Subcutaneous abdominal adipose tissue (tissue), 5 donors: ENCODE measurements at regions not wholly inside any gene's neighbourhood (a gene's known extent, or its start where the extent isn't known, plus 50 kb on each side); places are given as distances from the start of the nearest gene placed in this dataset.

Experiments
- H3K27ac ChIP-seq: one replicate; pipeline ENCODE4 v1.7.0; 2013; ENCODE audit warnings: low read depth, mild to moderate bottlenecking, inconsistent platforms, low read length, moderate library complexity
- H3K27me3 ChIP-seq, 5 donors: one replicate each; pipeline ENCODE4 v1.7.0; 2013; ENCODE audit warnings: low read length in 5 of 5, inconsistent platforms in 1 of 5; ENCODE audit not compliant: control insufficient read depth in 5 of 5, insufficient read depth in 4 of 5
- H3K36me3 ChIP-seq, 5 donors: one replicate each; pipeline ENCODE4 v1.7.0; 2013; ENCODE audit warnings: low read length in 5 of 5; ENCODE audit not compliant: control insufficient read depth in 5 of 5, insufficient read depth in 5 of 5
- H3K4me1 ChIP-seq, 5 donors: one replicate each; pipeline ENCODE4 v1.7.0; 2013; ENCODE audit warnings: low read length in 5 of 5, mild to moderate bottlenecking in 3 of 5, moderate library complexity in 1 of 5; ENCODE audit not compliant: control insufficient read depth in 5 of 5, insufficient read depth in 5 of 5
- H3K4me3 ChIP-seq, 5 donors: one replicate each; pipeline ENCODE4 v1.7.0; 2013; ENCODE audit warnings: low read length in 5 of 5, low read depth in 1 of 5
- H3K9ac ChIP-seq, 5 donors: one replicate each; pipeline ENCODE4 v1.7.0; 2013; ENCODE audit warnings: low read length in 5 of 5, mild to moderate bottlenecking in 4 of 5, moderate library complexity in 3 of 5
- H3K9me3 ChIP-seq, 5 donors: one replicate each; pipeline ENCODE4 v1.7.0; 2013; ENCODE audit warnings: low read length in 5 of 5; ENCODE audit not compliant: control insufficient read depth in 5 of 5
- donor health status: healthy.
- donor health status: healthy.
- donor health status: healthy.
- donor health status: healthy.
- donor health status: healthy.

DNA sequence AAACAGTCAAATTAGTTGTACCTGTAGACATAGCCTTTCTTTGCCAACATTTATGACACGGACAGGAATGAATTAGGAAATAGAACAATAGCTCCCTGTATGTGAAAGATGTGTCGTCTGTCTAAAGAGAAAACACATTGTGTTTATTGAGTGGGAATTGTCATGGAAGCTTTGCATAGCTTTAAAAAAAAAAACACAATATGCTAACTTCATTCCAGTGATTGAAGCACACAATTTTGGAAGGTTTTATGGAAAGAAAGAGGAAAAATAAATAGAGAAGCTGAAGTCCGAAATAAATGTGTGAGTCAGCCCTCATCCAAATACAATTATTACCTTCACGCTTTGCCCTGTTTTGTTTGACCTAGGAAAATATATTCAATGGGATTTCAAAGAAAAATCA, 1095.7 kb downstream of the TSN start:
- no peak overlapping the region for H3K9ac ChIP-seq
- no peaks in the 10 kb centered on the region for H3K4me1 ChIP-seq
- no peaks in the 10 kb centered on the region for H3K27me3 ChIP-seq
- H3K9me3 ChIP-seq: no peaks in the 10 kb centered on the region
- no peaks in the 10 kb centered on the region for H3K36me3 ChIP-seq
- H3K4me3 ChIP-seq: no peak overlapping the region
- no peak overlapping the region for H3K27ac ChIP-seq

DNA sequence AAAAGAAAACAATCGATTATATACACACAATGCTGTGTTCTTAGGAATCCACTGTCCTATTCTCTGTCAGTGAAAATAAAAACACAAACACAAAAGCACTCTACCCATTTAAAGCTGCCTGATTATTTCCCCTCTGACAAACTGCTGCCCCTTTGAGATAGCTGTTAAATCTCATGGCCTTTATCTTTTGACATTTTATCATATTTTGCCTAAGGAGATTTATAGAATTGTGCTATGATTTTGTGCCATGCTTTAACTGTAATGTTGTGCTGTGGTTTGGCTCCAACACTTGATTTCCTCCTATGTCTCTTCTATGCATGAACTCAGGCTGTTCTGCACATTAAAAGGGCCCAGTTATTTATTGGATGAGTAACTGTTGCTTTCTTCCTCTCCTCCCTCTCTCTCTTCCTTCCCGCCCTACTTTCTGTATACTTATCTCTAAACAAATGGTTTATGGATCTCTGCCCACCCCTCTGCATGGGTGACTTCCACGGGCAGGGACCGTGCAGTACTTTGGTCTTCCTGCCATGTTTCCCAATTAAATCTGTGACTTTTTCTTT, 1096.6 kb downstream of the TSN start:
- Histone ChIP-seq H3K4me1 (no peaks in the 10 kb centered on the region), H3K36me3 (no peaks in the 10 kb centered on the region), H3K9ac (no peak overlapping the region), H3K27me3 (no peaks in the 10 kb centered on the region), H3K4me3 (no peak overlapping the region), H3K27ac (no peak overlapping the region), H3K9me3 (no peaks in the 10 kb centered on the region)

DNA sequence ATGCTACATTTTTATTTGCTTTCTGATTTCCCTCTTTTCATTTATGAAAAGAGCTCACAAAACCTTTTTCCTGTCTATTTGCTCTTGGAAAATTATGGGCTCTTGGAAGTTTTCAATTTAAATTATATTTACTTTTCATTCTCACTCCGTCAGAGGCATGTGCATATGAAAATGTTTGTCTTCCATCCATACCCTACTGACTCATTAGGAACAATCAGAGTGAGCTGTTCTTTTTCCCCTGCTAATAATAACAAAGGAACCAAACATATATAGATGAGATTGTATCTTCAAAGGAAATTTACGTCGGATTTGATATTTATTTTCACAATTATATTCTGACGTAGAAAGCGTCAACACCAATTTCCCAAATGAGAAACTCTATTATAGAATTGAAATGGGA, 1101.2 kb downstream of the TSN start:
- peaks cover 0 to 4% (median 0%) of the 10 kb centered on the region in 5 donors for H3K9me3 ChIP-seq
- peaks cover 0 to 2% (median 0%) of the 10 kb centered on the region in 5 donors for H3K36me3 ChIP-seq
- peaks cover 0 to 4% (median 0%) of the 10 kb centered on the region in 5 donors for H3K4me1 ChIP-seq
- no peak overlapping the region for H3K27ac ChIP-seq
- no peak overlapping the region for H3K4me3 ChIP-seq
- no peak overlapping the region for H3K9ac ChIP-seq
- H3K27me3 ChIP-seq: no peaks in the 10 kb centered on the region

DNA sequence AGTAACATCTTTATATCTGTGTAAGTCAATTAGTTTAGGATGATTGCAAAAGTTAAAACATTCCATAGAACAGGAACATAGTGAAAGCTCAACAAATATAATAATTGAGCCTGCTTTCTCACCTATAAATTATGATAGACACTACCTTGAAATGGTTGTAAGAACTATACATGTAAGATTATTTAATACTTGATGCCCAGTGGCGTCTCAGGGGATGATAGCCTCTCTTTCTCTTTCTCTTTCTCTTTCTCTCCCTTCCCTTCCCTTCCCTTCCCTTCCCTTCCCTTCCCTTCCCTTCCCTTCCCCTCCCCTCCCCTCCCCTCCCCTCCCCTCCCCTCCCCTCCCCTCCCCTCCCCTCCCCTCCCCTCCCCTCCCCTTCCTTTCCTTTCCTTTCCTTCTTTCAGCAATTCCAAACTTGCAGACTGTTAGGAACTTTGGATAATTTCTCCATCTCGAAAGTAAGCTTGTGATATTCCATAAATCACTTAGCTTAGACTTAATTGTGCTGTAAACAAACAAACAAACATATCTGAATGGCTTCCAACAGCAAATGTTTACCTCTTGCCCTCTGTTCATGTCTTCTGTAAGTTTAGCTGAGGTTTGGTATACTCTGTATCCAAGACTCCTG, 1102.7 kb downstream of the TSN start:
- Histone ChIP-seq H3K27me3 (no peaks in the 10 kb centered on the region), H3K27ac (no peak overlapping the region), H3K36me3 (peaks cover 0 to 2% (median 0%) of the 10 kb centered on the region in 5 donors), H3K4me1 (peaks cover 0 to 4% (median 0%) of the 10 kb centered on the region in 5 donors), H3K9me3 (peaks cover 0 to 4% (median 0%) of the 10 kb centered on the region in 5 donors), H3K4me3 (no peak overlapping the region), H3K9ac (no peak overlapping the region)

DNA sequence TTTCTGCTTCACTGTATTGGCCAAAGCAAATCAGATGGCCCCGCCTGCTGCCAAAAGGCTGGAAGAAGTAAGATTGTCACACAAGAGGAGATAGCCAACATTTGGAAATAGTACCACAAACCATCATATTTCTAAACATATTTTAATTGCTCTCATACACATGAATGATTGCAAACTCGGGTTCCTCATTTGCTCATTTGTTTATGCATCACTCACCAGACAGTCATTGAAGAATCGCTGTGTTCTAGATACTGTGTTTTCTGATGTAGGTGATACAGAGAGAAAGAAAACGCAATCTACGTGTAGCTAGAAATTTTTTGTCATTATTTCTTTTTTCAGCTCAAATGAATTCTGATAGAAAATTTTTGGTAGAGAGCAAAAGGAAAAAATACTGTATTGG, 1103.4 kb downstream of the TSN start:
- no peaks in the 10 kb centered on the region for H3K27me3 ChIP-seq
- H3K4me3 ChIP-seq: no peak overlapping the region
- no peak overlapping the region for H3K27ac ChIP-seq
- H3K4me1 ChIP-seq: peaks cover 0 to 4% (median 0%) of the 10 kb centered on the region in 5 donors
- peaks cover 0 to 2% (median 0%) of the 10 kb centered on the region in 5 donors for H3K36me3 ChIP-seq
- H3K9ac ChIP-seq: no peak overlapping the region
- H3K9me3 ChIP-seq: peaks cover 0 to 4% (median 0%) of the 10 kb centered on the region in 5 donors

DNA sequence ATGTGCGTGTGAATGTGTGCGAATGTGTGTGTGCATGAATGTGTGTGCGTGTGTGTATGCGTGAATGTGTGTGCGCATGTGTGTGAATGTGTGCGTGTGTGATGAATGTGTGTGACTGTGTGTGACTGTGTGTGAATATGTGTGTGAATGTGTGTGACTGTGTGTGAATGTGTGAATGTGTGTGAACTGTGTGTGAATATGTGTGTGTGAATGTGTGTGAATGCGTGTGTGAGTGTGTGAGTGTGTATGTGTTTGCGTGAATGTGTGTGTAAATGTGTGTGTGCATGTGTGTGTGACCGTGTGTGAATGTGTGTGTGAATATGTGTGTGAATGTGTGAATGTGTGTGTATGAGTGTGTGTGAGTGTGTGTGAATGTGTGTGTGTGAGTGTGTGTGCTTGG, 1103.8 kb downstream of the TSN start:
- peaks cover 0 to 4% (median 0%) of the 10 kb centered on the region in 5 donors for H3K9me3 ChIP-seq
- no peak overlapping the region for H3K9ac ChIP-seq
- H3K36me3 ChIP-seq: peaks cover 0 to 2% (median 0%) of the 10 kb centered on the region in 5 donors
- H3K27me3 ChIP-seq: no peaks in the 10 kb centered on the region
- H3K4me3 ChIP-seq: no peak overlapping the region
- no peak overlapping the region for H3K27ac ChIP-seq
- peaks cover 0 to 4% (median 0%) of the 10 kb centered on the region in 5 donors for H3K4me1 ChIP-seq

DNA sequence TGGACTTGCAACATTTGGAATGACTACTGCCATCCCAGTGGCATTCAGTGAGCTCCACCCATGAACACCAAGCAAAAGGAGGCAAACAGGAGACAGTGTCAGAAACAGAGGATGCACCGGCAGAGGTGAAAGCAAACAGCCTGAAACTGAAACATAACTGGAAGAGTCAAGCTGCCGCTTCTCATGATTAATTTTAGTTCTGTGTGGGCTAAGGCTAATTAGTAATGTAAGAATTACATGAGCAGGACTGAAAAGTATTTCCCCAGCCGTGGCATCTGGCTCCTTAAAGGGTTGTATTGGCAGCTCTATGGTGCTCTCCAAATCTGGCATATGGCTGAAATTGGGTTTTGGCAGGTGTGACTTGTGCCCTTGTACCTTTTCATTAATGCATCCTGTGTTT, 1108.1 kb downstream of the TSN start:
- Histone ChIP-seq H3K27me3 (peaks cover 0 to 2% (median 0%) of the 10 kb centered on the region in 5 donors), H3K4me3 (no peak overlapping the region), H3K9me3 (peaks cover 0 to 4% (median 0%) of the 10 kb centered on the region in 5 donors), H3K9ac (no peak overlapping the region), H3K27ac (no peak overlapping the region), H3K4me1 (peaks cover 0 to 4% (median 0%) of the 10 kb centered on the region in 5 donors), H3K36me3 (peaks cover 0 to 2% (median 0%) of the 10 kb centered on the region in 5 donors)

DNA sequence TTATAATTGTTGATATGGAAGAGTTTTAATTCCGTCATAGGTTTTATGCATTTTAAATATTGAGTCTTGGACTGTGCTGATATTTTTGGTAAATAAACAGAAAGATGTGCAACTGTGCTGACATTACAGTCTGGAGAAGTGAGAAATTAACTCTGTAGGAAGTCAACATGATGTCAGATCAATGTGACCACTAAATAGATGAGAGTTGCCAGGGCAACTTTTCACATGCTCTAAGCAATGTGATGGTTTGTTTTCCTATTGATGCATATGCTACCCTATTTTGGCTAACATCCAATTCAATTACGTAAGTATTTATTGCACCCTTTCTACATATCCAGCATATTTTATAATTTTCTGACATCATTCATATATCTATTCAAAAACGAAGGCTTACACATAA, 1109.3 kb downstream of the TSN start:
- H3K4me3 ChIP-seq: no peak overlapping the region

DNA sequence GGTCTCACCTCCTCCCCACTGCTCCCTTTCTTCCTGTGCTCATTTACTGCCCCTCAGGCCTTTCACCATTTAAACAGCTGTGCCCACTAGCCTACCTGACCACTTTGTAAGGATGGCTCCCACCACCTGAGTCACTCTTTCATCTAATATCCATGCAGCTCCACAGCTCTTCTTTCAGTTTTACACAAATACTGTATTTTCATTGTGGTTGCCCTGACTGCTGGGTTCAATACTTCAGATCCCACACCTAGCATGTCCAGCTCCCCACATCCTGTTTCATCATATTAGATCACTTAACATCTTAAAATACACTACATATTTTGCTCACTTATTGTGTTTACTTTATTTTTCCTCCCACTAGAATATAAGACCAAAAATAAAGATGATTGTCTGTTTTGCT, 1110.6 kb downstream of the TSN start:
- no peak overlapping the region for H3K4me3 ChIP-seq
- H3K27me3 ChIP-seq: peaks cover 0 to 2% (median 0%) of the 10 kb centered on the region in 5 donors
- H3K9me3 ChIP-seq: no peaks in the 10 kb centered on the region
- H3K27ac ChIP-seq: no peak overlapping the region
- H3K9ac ChIP-seq: no peak overlapping the region
- no peaks in the 10 kb centered on the region for H3K36me3 ChIP-seq
- no peaks in the 10 kb centered on the region for H3K4me1 ChIP-seq

More for the DNA sequence above, 1109.3 kb downstream of the TSN start:
- Histone ChIP-seq H3K36me3 (no peaks in the 10 kb centered on the region), H3K4me1 (no peaks in the 10 kb centered on the region), H3K27me3 (peaks cover 0 to 2% (median 0%) of the 10 kb centered on the region in 5 donors), H3K27ac (no peak overlapping the region), H3K9ac (no peak overlapping the region), H3K9me3 (no peaks in the 10 kb centered on the region)

DNA sequence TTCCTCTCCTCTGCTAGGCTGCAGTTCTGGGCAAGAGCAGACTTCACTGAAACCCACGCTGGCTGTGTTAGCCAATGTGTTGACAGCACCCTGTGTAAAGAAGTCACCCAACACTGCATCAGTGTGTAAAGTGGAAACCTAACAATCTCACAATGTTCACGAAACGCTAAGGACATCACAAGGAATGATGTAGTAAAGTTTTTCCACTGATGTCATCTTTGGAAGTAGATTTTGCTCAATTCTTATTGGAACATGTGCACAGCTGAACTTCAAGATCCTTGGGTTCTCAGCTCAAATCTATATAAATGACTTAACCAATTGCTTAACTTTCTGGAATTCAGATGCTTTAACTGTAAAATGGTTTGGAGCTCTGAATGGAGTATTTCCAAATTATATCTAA, 1112.5 kb downstream of the TSN start:
- Histone ChIP-seq H3K4me1 (no peaks in the 10 kb centered on the region), H3K27me3 (peaks cover 0 to 2% (median 0%) of the 10 kb centered on the region in 5 donors)

More for the DNA sequence above, 1112.5 kb downstream of the TSN start:
- H3K9ac ChIP-seq: no peak overlapping the region
- H3K27ac ChIP-seq: no peak overlapping the region
- H3K9me3 ChIP-seq: no peaks in the 10 kb centered on the region
- H3K36me3 ChIP-seq: no peaks in the 10 kb centered on the region
- H3K4me3 ChIP-seq: no peak overlapping the region
